OCI-LY7 (cell line): ENCODE measurements at regions not wholly inside any gene's neighbourhood (a gene's known extent, or its start where the extent isn't known, plus 50 kb on each side); places are given as distances from the start of the nearest gene placed in this dataset.

Experiments used
- BruUV-seq: library from RNA; stranded (reverse); fragments of 400-500 nt; replicated peaks from 2 replicates; lab custom pipeline; 2021; lab: Mats Ljungman, UMichigan
- CTCF ChIA-PET: fragments of 300-600 bp; sonication (Branson Sonifier 250); formaldehyde crosslinking; loops from one replicate; lab custom pipeline; 2022; ENCODE audit warnings: antibody characterized with exemption; ENCODE audit not compliant: unreplicated experiment; lab: Charles Lee
- POLR2A ChIA-PET: fragments of 300-600 bp; sonication (Branson Sonifier 250); formaldehyde crosslinking; loops from one replicate; lab custom pipeline; 2022; ENCODE audit warnings: antibody characterized with exemption; lab: Charles Lee
- DNase-seq: peaks from one replicate; pipeline ENCODE4 v3.0.0-alpha.2; 2015; ENCODE audit warnings: low spot score
- H2AFZ ChIP-seq: fragments of 200-600 bp; sonication (generic), shearing (Covaris generic); 2 replicates; pipeline ENCODE4 v1.6.1; 2014; ENCODE audit warnings: mild to moderate bottlenecking, antibody characterized with exemption, low read length, moderate library complexity
- H3K27ac ChIP-seq: fragments of 200-600 bp; sonication (generic); 2 replicates; pipeline ENCODE4 v1.5.1; 2014; ENCODE audit warnings: mixed run types, low read depth, mild to moderate bottlenecking, moderate library complexity, low read length, inconsistent platforms; ENCODE audit not compliant: poor library complexity, severe bottlenecking
- H3K36me3 ChIP-seq: fragments of 200-600 bp; sonication (generic); 2 replicates; pipeline ENCODE4 v1.6.1; 2014; ENCODE audit warnings: mild to moderate bottlenecking, antibody characterized with exemption, low read length, moderate library complexity, mixed read lengths; ENCODE audit not compliant: insufficient read depth
- H3K4me1 ChIP-seq: fragments of 200-600 bp; sonication (generic); 2 replicates; pipeline ENCODE4 v1.5.1; 2014; ENCODE audit warnings: mild to moderate bottlenecking, low read length; ENCODE audit not compliant: insufficient read depth, poor library complexity, severe bottlenecking
- H3K4me2 ChIP-seq: fragments of 200-600 bp; sonication (generic); 2 replicates; pipeline ENCODE4 v1.6.1; 2014; ENCODE audit warnings: mild to moderate bottlenecking, low read length
- H3K4me3 ChIP-seq: fragments of 200-600 bp; sonication (generic); 2 replicates; pipeline ENCODE4 v1.5.1; 2014; ENCODE audit warnings: mild to moderate bottlenecking, low read depth, low read length; ENCODE audit not compliant: poor library complexity, severe bottlenecking
- H3K79me2 ChIP-seq: fragments of 200-600 bp; sonication (generic); 2 replicates; pipeline ENCODE4 v1.6.1; 2016; ENCODE audit warnings: low read depth, mild to moderate bottlenecking, low read length, moderate library complexity, mixed read lengths; ENCODE audit not compliant: insufficient read depth
- H3K9me2 ChIP-seq: fragments of 200-600 bp; sonication (generic); 2 replicates; pipeline ENCODE4 v1.6.1; 2016; ENCODE audit warnings: mild to moderate bottlenecking, low read length, mixed read lengths; ENCODE audit not compliant: insufficient read depth
- H3K9me3 ChIP-seq: fragments of 200-600 bp; sonication (generic); 2 replicates; pipeline ENCODE4 v1.6.1; 2014; ENCODE audit warnings: mild to moderate bottlenecking, mixed run types, low read length, mixed read lengths
- H4K20me1 ChIP-seq: fragments of 200-600 bp; sonication (generic); 2 replicates; pipeline ENCODE4 v1.6.1; 2014; ENCODE audit warnings: mild to moderate bottlenecking, antibody characterized with exemption, low read length, moderate library complexity, mixed read lengths; ENCODE audit not compliant: insufficient read depth
- CTCF ChIP-seq: fragments of 200-600 bp; sonication (generic); conservative IDR thresholded peaks from 2 replicates; pipeline ENCODE4 v1.5.1; 2014; ENCODE audit warnings: mild to moderate bottlenecking, antibody characterized with exemption, low read length, moderate library complexity, mixed read lengths
- EZH2phosphoT487 ChIP-seq: fragments of 200-600 bp; sonication (generic); IDR thresholded peaks from 2 replicates; pipeline ENCODE4 v1.6.1; 2018; ENCODE audit warnings: low read depth, borderline replicate concordance, mild to moderate bottlenecking, mixed run types, antibody characterized with exemption, low read length, moderate library complexity, mixed read lengths
- intact Hi-C: fragments of 100-400 bp; cut with micrococcal nuclease; formaldehyde crosslinking; loops from one replicate; pipeline ENCODE4 v1.10.0; 2022; ENCODE audit not compliant: unreplicated experiment

- no peaks in the 10 kb centered on the region for H3K36me3 ChIP-seq
- no peaks in the 10 kb centered on the region for H4K20me1 ChIP-seq
- no peaks in the 10 kb centered on the region for H3K4me1 ChIP-seq
- intact Hi-C loops, result no loop called here
- ChIA-PET POLR2A (no interaction called here), CTCF (no interaction called here)
- no peak overlapping the region for H3K4me3 ChIP-seq
- no peak overlapping the region for H3K4me2 ChIP-seq
- H3K9me2 ChIP-seq, result no peaks in the 10 kb centered on the region
- DNase-seq, result no peak
- H3K9me3 ChIP-seq, result no peaks in the 10 kb centered on the region
- no peaks in the 10 kb centered on the region for H3K79me2 ChIP-seq
- BruUV-seq, result no TSS peak
- no peak overlapping the region for H3K27ac ChIP-seq
- H2AFZ ChIP-seq, result no peak overlapping the region
- TF ChIP-seq CTCF (no peak), EZH2phosphoT487 (no peak)
Measured at GRCh38 chr9:14391620-14392019, 77.7 kb upstream of the NFIB start.

GRCh38 chr9:14389657-14390056 is 75.7 kb upstream of the NFIB start:
- no TSS peak for BruUV-seq
- TF ChIP-seq EZH2phosphoT487 (no peak), CTCF (no peak)
- Histone ChIP-seq H3K4me2 (no peak overlapping the region), H3K27ac (no peak overlapping the region), H3K9me3 (no peaks in the 10 kb centered on the region), H3K4me3 (no peak overlapping the region), H3K9me2 (no peaks in the 10 kb centered on the region), H4K20me1 (no peaks in the 10 kb centered on the region), H3K36me3 (no peaks in the 10 kb centered on the region), H3K79me2 (no peaks in the 10 kb centered on the region), H2AFZ (no peak overlapping the region), H3K4me1 (no peaks in the 10 kb centered on the region)
- CTCF ChIA-PET, result no interaction called here
- intact Hi-C loops, result no loop called here
- POLR2A ChIA-PET, result no interaction called here
- no peak for DNase-seq

- no peaks in the 10 kb centered on the region for H3K36me3 ChIP-seq
- no peak overlapping the region for H2AFZ ChIP-seq
- DNase-seq, result no peak
- TF ChIP-seq EZH2phosphoT487 (no peak), CTCF (no peak)
- no TSS peak for BruUV-seq
- ChIA-PET POLR2A (no interaction called here), CTCF (no interaction called here)
- intact Hi-C loops, result no loop called here
- no peaks in the 10 kb centered on the region for H3K9me2 ChIP-seq
- no peak overlapping the region for H3K27ac ChIP-seq
- H3K79me2 ChIP-seq, result no peaks in the 10 kb centered on the region
- no peaks in the 10 kb centered on the region for H3K9me3 ChIP-seq
- H3K4me1 ChIP-seq, result no peaks in the 10 kb centered on the region
- H3K4me2 ChIP-seq, result no peak overlapping the region
- no peak overlapping the region for H3K4me3 ChIP-seq
- H4K20me1 ChIP-seq, result no peaks in the 10 kb centered on the region
Measured at GRCh38 chr9:14389146-14389545, 75.2 kb upstream of the NFIB start.
